DND-41 (cell line): ENCODE measurements at regions not wholly inside any gene's neighbourhood (a gene's known extent, or its start where the extent isn't known, plus 50 kb on each side); places are given as distances from the start of the nearest gene placed in this dataset.
A peak's percentile ranks its signal among the peaks of the same experiment; 100 is the strongest.

Source experiments
- ATAC-seq: fragments of 200-7000 bp; cut with Tn5 transposase; 3 replicates; pipeline ENCODE4 v1.9.1; 2021; ENCODE audit warnings: low read depth; ENCODE audit not compliant: insufficient read depth
- DNase-seq: peaks from one replicate; pipeline ENCODE4 v3.0.0-alpha.2; 2020
- H2AFZ ChIP-seq: 2 replicates; pipeline ENCODE4 v1.6.0; 2012; ENCODE audit warnings: low read depth, low read length
- H3K27ac ChIP-seq: 2 replicates; pipeline ENCODE4 v1.5.1; 2012; ENCODE audit warnings: low read length, inconsistent platforms
- H3K27me3 ChIP-seq: fragments of 200-600 bp; sonication (generic); 2 replicates; pipeline ENCODE4 v1.6.0; 2012; ENCODE audit warnings: low read length, mild to moderate bottlenecking, inconsistent platforms; ENCODE audit not compliant: insufficient read depth, poor library complexity
- H3K36me3 ChIP-seq: 2 replicates; pipeline ENCODE4 v1.5.1; 2012; ENCODE audit warnings: low read length, inconsistent platforms; ENCODE audit not compliant: insufficient read depth
- H3K4me1 ChIP-seq: 2 replicates; pipeline ENCODE4 v1.5.1; 2012; ENCODE audit warnings: mild to moderate bottlenecking, low read length; ENCODE audit not compliant: insufficient read depth
- H3K4me2 ChIP-seq: 2 replicates; pipeline ENCODE4 v1.6.0; 2012; ENCODE audit warnings: mild to moderate bottlenecking, moderate library complexity, low read length, inconsistent platforms; ENCODE audit not compliant: insufficient read depth
- H3K4me3 ChIP-seq, 2 experiments: fragments of 200-600 bp in 1 of 2; shearing (Covaris generic) in 1 of 2; 2 replicates each; pipeline ENCODE4 v1.5.1; 2012 to 2016; ENCODE audit warnings: inconsistent platforms in 2 of 2, low read length in 2 of 2, mild to moderate bottlenecking in 2 of 2, low read depth in 1 of 2, moderate library complexity in 1 of 2
- H3K79me2 ChIP-seq: 2 replicates; pipeline ENCODE4 v1.6.0; 2012; ENCODE audit warnings: low read length, inconsistent platforms; ENCODE audit not compliant: insufficient read depth
- H3K9ac ChIP-seq: 2 replicates; pipeline ENCODE4 v1.6.0; 2012; ENCODE audit warnings: low read depth, mild to moderate bottlenecking, inconsistent platforms, low read length, moderate library complexity
- H3K9me3 ChIP-seq: 2 replicates; pipeline ENCODE4 v1.5.1; 2012; ENCODE audit warnings: low read length, moderate library complexity, mild to moderate bottlenecking, inconsistent platforms; ENCODE audit not compliant: insufficient read depth, severe bottlenecking
- H4K20me1 ChIP-seq: 2 replicates; pipeline ENCODE4 v1.6.0; 2012; ENCODE audit warnings: low read length; ENCODE audit not compliant: insufficient read depth
- CTCF ChIP-seq: IDR thresholded peaks from 2 replicates; pipeline ENCODE4 v1.5.1; 2012; ENCODE audit warnings: borderline replicate concordance, low read length, moderate library complexity, mild to moderate bottlenecking; ENCODE audit not compliant: poor library complexity, severe bottlenecking; ENCODE audit errors: extremely low read depth
- EZH2 ChIP-seq: IDR thresholded peaks from 3 replicates; pipeline ENCODE4 v1.6.1; 2012; ENCODE audit warnings: borderline replicate concordance, low read depth, mild to moderate bottlenecking, moderate library complexity, low read length, inconsistent platforms; ENCODE audit not compliant: severe bottlenecking

- Histone ChIP-seq H3K27me3 (no peaks in the 10 kb centered on the region), H3K79me2 (no peaks in the 10 kb centered on the region), H4K20me1 (no peaks in the 10 kb centered on the region), H3K36me3 (no peaks in the 10 kb centered on the region), H3K4me1 (peaks cover 23% of the 10 kb centered on the region), H3K9me3 (no peaks in the 10 kb centered on the region), H3K27ac (peak overlapping the region; percentile 80), H2AFZ (peak overlapping the region; percentile 73), H3K4me3 (no peak overlapping the region; a peak in 1 of 4 replicates), H3K4me2 (peak overlapping the region; percentile 39), H3K9ac (peak overlapping the region; percentile 43)
- DNase-seq (no peak), ATAC-seq (peak; percentile 83)
- TF ChIP-seq EZH2 (no peak), CTCF (no peak)
Measured at GRCh38 chr4:19992471-19993093, 259.1 kb upstream of the SLIT2 start.

GRCh38 chr4:19987746-19988145 is 264.0 kb upstream of the SLIT2 start:
- H3K27ac ChIP-seq: no peak overlapping the region
- H3K4me3 ChIP-seq: no peak overlapping the region
- DNase-seq: no peak
- peaks cover 8% of the 10 kb centered on the region for H3K4me1 ChIP-seq
- no peaks in the 10 kb centered on the region for H3K27me3 ChIP-seq
- H3K9ac ChIP-seq: no peak overlapping the region
- H3K79me2 ChIP-seq: no peaks in the 10 kb centered on the region
- no peaks in the 10 kb centered on the region for H3K9me3 ChIP-seq
- no peaks in the 10 kb centered on the region for H4K20me1 ChIP-seq
- H3K4me2 ChIP-seq: no peak overlapping the region
- no peaks in the 10 kb centered on the region for H3K36me3 ChIP-seq
- no peak for ATAC-seq
- TF ChIP-seq CTCF (no peak), EZH2 (no peak)
- no peak overlapping the region for H2AFZ ChIP-seq

- Histone ChIP-seq H3K4me2 (no peak overlapping the region), H2AFZ (no peak overlapping the region), H3K27ac (no peak overlapping the region), H3K27me3 (no peaks in the 10 kb centered on the region), H3K79me2 (no peaks in the 10 kb centered on the region), H3K9ac (no peak overlapping the region), H3K4me3 (no peak overlapping the region), H3K9me3 (peaks cover 12% of the 10 kb centered on the region), H3K4me1 (no peaks in the 10 kb centered on the region), H3K36me3 (no peaks in the 10 kb centered on the region), H4K20me1 (no peaks in the 10 kb centered on the region)
- DNase-seq (no peak), ATAC-seq (no peak)
- TF ChIP-seq CTCF (no peak), EZH2 (no peak)
Measured at GRCh38 chr4:19983072-19983471, 268.6 kb upstream of the SLIT2 start.

- no peak overlapping the region; the same call in 1 of the 2 replicates for H2AFZ ChIP-seq
- ATAC-seq (no peak), DNase-seq (no peak)
- H4K20me1 ChIP-seq: no peaks in the 10 kb centered on the region
- H3K4me2 ChIP-seq: no peak overlapping the region
- no peaks in the 10 kb centered on the region for H3K79me2 ChIP-seq
- no peak overlapping the region for H3K9ac ChIP-seq
- TF ChIP-seq EZH2 (no peak), CTCF (no peak)
- H3K4me1 ChIP-seq: no peaks in the 10 kb centered on the region
- H3K4me3 ChIP-seq: no peak overlapping the region
- no peaks in the 10 kb centered on the region for H3K36me3 ChIP-seq
- H3K27ac ChIP-seq: no peak overlapping the region
- peaks cover 17% of the 10 kb centered on the region for H3K9me3 ChIP-seq
- no peaks in the 10 kb centered on the region for H3K27me3 ChIP-seq
Measured at GRCh38 chr4:19982556-19982955, 269.1 kb upstream of the SLIT2 start.
